ENCODE measurements at regions not wholly inside any gene's neighbourhood (a gene's known extent, or its start where the extent isn't known, plus 50 kb on each side); places are given as distances from the start of the nearest gene placed in this dataset.

GRCh38 chr14:28666961-28667360, 99.6 kb upstream of the FOXG1 start:
- Mint-ChIP-seq H3K27ac (no peak overlapping the region), H3K4me1 (ENCODE audit: low read depth) (no peaks in the 10 kb centered on the region), H3K9me3 (peaks cover 7% of the 10 kb centered on the region), H3K4me3 (no peak overlapping the region), H3K27me3 (no peaks in the 10 kb centered on the region), H3K36me3 (ENCODE audit: low read depth) (no peaks in the 10 kb centered on the region)
- intact Hi-C loops (cut with micrococcal nuclease), result no loop called here
- ATAC-seq, result no peak
- CTCF ChIA-PET, result no interaction called here
- DNase-seq, result no peak
- POLR2A ChIA-PET, result no interaction called here
- no peak for TF ChIP-seq CTCF (IDR thresholded peaks at IDR 0.05)

GRCh38 chr14:28671425-28671824, 95.2 kb upstream of the FOXG1 start:
- H3K9me3 Mint-ChIP-seq, result peaks cover 8% of the 10 kb centered on the region
- no peaks in the 10 kb centered on the region for H3K27me3 Mint-ChIP-seq
- ChIA-PET CTCF (no interaction called here), POLR2A (no interaction called here)
- H3K4me3 Mint-ChIP-seq, result no peak overlapping the region
- DNase-seq, result no peak
- no peak for TF ChIP-seq CTCF (IDR thresholded peaks at IDR 0.05)
- H3K4me1 Mint-ChIP-seq (ENCODE audit: low read depth), result no peaks in the 10 kb centered on the region
- no peaks in the 10 kb centered on the region for H3K36me3 Mint-ChIP-seq (ENCODE audit: low read depth)
- intact Hi-C loops (cut with micrococcal nuclease), result no loop called here
- H3K27ac Mint-ChIP-seq, result no peak overlapping the region
- ATAC-seq, result no peak

- no peaks in the 10 kb centered on the region for H3K27me3 Mint-ChIP-seq
- CTCF ChIA-PET, result no interaction called here
- H3K4me3 Mint-ChIP-seq, result no peak overlapping the region
- POLR2A ChIA-PET, result no interaction called here
- TF ChIP-seq CTCF (IDR thresholded peaks at IDR 0.05), result no peak
- no peaks in the 10 kb centered on the region for H3K4me1 Mint-ChIP-seq (ENCODE audit: low read depth)
- DNase-seq (no peak), ATAC-seq (no peak)
- H3K9me3 Mint-ChIP-seq, result peaks cover 10% of the 10 kb centered on the region
- no peak overlapping the region for H3K27ac Mint-ChIP-seq
- intact Hi-C loops (cut with micrococcal nuclease), result no loop called here
- H3K36me3 Mint-ChIP-seq (ENCODE audit: low read depth), result no peaks in the 10 kb centered on the region
Measured at GRCh38 chr14:28673056-28673455, 93.5 kb upstream of the FOXG1 start.

DNA sequence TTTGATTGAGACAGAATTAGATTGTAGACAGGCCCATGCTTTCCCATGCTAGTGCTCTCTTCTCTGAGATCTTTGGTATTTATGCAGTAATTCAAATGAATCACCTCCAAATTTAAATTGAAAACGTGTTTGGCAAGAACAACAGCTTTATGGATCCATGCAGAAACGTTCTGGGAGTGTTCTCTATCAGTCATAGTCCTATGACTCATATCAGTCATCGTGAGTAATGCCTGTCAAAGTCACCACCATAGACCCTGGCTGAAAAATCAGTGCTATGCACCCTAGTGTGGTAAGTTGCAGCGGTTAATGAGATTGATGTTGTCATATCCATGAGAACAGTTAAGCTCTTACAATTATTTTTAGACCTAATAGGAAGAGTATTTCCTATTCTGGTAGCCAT, 90.1 kb upstream of the FOXG1 start:
- intact Hi-C loops (cut with micrococcal nuclease), result no loop called here
- H3K4me1 Mint-ChIP-seq (ENCODE audit: low read depth), result no peaks in the 10 kb centered on the region
- ATAC-seq (no peak), DNase-seq (no peak)
- no peaks in the 10 kb centered on the region for H3K36me3 Mint-ChIP-seq (ENCODE audit: low read depth)
- ChIA-PET POLR2A (no interaction called here), CTCF (no interaction called here)
- H3K27me3 Mint-ChIP-seq, result no peaks in the 10 kb centered on the region
- no peak overlapping the region for H3K27ac Mint-ChIP-seq
- TF ChIP-seq CTCF (IDR thresholded peaks at IDR 0.05), result no peak
- H3K4me3 Mint-ChIP-seq, result no peak overlapping the region
- H3K9me3 Mint-ChIP-seq, result peaks cover 9% of the 10 kb centered on the region

GRCh38 chr14:28677381-28677780, 89.2 kb upstream of the FOXG1 start:
- no peaks in the 10 kb centered on the region for H3K4me1 Mint-ChIP-seq (ENCODE audit: low read depth)
- no peaks in the 10 kb centered on the region for H3K27me3 Mint-ChIP-seq
- intact Hi-C loops (cut with micrococcal nuclease), result no loop called here
- H3K4me3 Mint-ChIP-seq, result no peak overlapping the region
- CTCF ChIA-PET, result no interaction called here
- POLR2A ChIA-PET, result no interaction called here
- no peak for ATAC-seq
- peaks cover 8% of the 10 kb centered on the region for H3K9me3 Mint-ChIP-seq
- no peak overlapping the region for H3K27ac Mint-ChIP-seq
- no peak for DNase-seq
- no peaks in the 10 kb centered on the region for H3K36me3 Mint-ChIP-seq (ENCODE audit: low read depth)
- no peak for TF ChIP-seq CTCF (IDR thresholded peaks at IDR 0.05)

Data from activated CD8-positive, alpha-beta T cell treated with anti-CD3 and anti-CD28 coated beads for 36 hours (primary cell).